Central memory CD4-positive, alpha-beta T cell (primary cell): ENCODE measurements at regions not wholly inside any gene's neighbourhood (a gene's known extent, or its start where the extent isn't known, plus 50 kb on each side); places are given as distances from the start of the nearest gene placed in this dataset.
"Not testable (repeated sequence)": the region's sequence is repeated elsewhere in the genome, so short reads cannot be mapped to it uniquely, and the experiment has no call there.

ENCODE experiments used
- DNase-seq: peaks from one replicate; pipeline ENCODE4 v3.0.0; 2022

GRCh38 chr4:1572964-1573720 lies 111.0 kb downstream of the FAM53A start:
- no peak for DNase-seq

GRCh38 chr4:1572521-1572920 lies 111.6 kb downstream of the FAM53A start:
- DNase-seq = no peak

- no peak for DNase-seq
Measured at GRCh38 chr4:1572010-1572385, 112.1 kb downstream of the FAM53A start.

GRCh38 chr4:1571165-1572009 lies 112.7 kb downstream of the FAM53A start:
- no peak for DNase-seq

- no peak for DNase-seq
Measured at GRCh38 chr4:1570291-1571164, 113.6 kb downstream of the FAM53A start.

- no peak for DNase-seq
Measured at GRCh38 chr4:1569461-1570151, 114.5 kb downstream of the FAM53A start.

GRCh38 chr4:1568855-1569460 lies 115.2 kb downstream of the FAM53A start:
- no peak for DNase-seq

GRCh38 chr4:1567808-1568581 lies 116.1 kb downstream of the FAM53A start:
- no peak for DNase-seq

- no peak for DNase-seq
Measured at GRCh38 chr4:1567519-1567807, 116.7 kb downstream of the FAM53A start.

GRCh38 chr4:1566838-1567518 lies 117.1 kb downstream of the FAM53A start:
- DNase-seq = no peak

- DNase-seq = not testable (repeated sequence)
Measured at GRCh38 chr4:1566301-1566837, 117.7 kb downstream of the FAM53A start.

GRCh38 chr4:1565598-1566295 lies 118.4 kb downstream of the FAM53A start:
- DNase-seq = peak; percentile 22

GRCh38 chr4:1564535-1565375 lies 119.4 kb downstream of the FAM53A start:
- DNase-seq = no peak

- DNase-seq = no peak
Measured at GRCh38 chr4:1563768-1564485, 120.2 kb downstream of the FAM53A start.

- no peak for DNase-seq
Measured at GRCh38 chr4:1563241-1563640, 120.9 kb downstream of the FAM53A start.

GRCh38 chr4:1562771-1563170 lies 121.3 kb downstream of the FAM53A start:
- no peak for DNase-seq

GRCh38 chr4:1562371-1562770 lies 121.7 kb downstream of the FAM53A start:
- DNase-seq = no peak

- DNase-seq = no peak
Measured at GRCh38 chr4:1561286-1561990, 122.7 kb downstream of the FAM53A start.
